SH-SY5Y (cell line): ENCODE measurements at regions not wholly inside any gene's neighbourhood (a gene's known extent, or its start where the extent isn't known, plus 50 kb on each side); places are given as distances from the start of the nearest gene placed in this dataset.

Experiments used
- GATA2 ChIP-seq: IDR thresholded peaks from 2 replicates; pipeline ENCODE4 v1.6.1; 2011; ENCODE audit warnings: mild to moderate bottlenecking, low read depth, low read length
- GATA3 ChIP-seq: IDR thresholded peaks from 2 replicates; pipeline ENCODE4 v1.6.1; 2011; ENCODE audit warnings: low read depth, mild to moderate bottlenecking, low read length, moderate library complexity

GRCh38 chr13:73850104-73850873 is 283.9 kb downstream of the KLF12 start:
- TF ChIP-seq GATA2 (no peak), GATA3 (peak; percentile 35; the same call in 1 of the 2 replicates)
